NCI-H2029 (cell line): ENCODE measurements at regions not wholly inside any gene's neighbourhood (a gene's known extent, or its start where the extent isn't known, plus 50 kb on each side); places are given as distances from the start of the nearest gene placed in this dataset.
A peak's percentile ranks its signal among the peaks of the same experiment; 100 is the strongest.
"Not testable (repeated sequence)": the region's sequence is repeated elsewhere in the genome, so short reads cannot be mapped to it uniquely, and the experiment has no call there.

Experiments used
- DNase-seq: peaks from one replicate; lab custom pipeline; 2025; lab: John Stamatoyannopoulos, UW

DNA sequence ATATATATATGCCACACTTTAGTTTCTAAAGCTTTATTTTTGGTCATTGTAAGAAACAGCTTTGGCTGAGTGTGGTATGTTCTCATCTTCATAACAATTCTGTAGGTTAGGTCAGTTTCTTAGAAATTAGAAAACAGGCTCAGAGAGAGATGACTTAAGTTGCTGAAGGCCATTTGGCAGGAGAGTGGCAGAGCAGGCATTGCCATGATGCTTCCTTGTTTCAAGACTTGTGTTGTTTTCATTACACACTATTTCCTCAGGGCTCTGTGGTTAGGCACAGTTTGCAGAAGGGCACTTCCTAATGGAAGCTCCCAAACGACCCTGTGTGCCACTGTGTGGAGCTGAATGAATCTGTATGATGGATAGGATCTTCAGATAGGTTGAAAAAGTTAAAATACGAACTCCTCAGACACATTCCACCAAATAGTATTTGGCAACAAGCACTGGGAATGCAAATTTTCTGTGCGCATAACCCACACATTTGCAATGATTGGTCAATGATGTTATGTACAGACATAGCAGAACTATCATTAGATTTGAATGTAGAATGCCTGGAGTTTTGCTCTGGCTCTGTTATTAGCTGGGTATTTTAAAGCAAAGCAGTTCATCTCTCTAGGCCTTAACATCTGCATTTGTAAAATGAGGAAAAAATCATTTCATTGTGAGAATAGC lies 274.3 kb upstream of the HS3ST1 start:
- DNase-seq = no peak

DNA sequence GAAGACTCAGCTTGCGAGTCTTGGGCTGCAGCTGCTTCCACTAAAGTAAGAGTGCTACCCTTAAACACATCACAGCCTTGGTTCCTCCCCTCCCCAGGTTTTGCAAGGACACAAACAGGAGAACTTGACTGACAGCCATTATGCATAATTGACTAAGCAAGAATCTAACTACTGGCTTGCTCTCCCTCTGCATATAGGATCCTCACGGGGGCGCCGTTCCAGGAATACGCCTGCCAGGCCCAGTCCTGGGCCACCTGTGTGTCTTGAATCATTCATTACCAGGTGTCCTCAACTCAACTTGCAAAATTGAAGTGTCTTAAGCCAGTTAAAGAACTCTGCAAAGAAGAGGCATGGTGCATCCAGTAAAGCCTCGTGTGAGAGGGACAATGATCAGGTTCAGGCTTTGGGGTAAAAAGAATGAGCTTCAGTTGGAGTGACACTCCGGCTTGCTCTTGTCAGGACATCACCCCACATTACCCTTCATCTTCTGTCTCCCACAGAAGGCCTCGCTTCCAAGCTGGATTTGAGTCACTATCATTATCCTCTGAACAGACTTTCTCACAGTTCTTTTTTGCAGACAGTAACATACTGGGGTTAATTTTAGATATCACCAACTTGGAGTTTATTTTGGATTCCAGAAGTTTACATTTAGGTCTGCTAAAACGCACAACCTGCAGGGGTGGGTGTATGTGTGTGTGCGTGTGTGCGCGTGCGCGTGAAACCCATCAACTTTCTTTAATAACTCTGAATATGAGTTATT lies 273.5 kb upstream of the HS3ST1 start:
- DNase-seq = no peak

DNA sequence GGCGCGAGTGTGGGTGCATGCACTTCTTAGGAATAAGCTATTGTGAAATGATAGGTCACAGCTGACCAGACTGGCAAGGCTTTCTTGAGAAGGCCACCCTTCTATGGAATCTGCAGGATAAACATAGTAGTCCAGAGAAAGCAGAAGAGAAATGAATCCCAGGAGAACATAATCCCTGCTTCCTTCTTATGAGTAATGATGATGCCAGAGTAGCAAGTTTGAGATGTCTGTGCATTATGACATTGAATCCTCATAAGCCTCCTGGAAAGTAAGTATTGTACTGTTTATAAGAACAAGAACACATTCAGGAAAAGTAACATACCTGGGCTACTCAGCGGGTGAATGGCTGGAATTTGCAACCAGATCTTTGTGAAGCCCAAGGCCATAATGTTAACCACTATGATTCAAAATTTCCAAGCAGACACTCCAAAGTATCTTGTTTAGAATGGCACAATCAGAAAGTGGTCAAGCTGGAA lies 272.1 kb upstream of the HS3ST1 start:
- DNase-seq = no peak

DNA sequence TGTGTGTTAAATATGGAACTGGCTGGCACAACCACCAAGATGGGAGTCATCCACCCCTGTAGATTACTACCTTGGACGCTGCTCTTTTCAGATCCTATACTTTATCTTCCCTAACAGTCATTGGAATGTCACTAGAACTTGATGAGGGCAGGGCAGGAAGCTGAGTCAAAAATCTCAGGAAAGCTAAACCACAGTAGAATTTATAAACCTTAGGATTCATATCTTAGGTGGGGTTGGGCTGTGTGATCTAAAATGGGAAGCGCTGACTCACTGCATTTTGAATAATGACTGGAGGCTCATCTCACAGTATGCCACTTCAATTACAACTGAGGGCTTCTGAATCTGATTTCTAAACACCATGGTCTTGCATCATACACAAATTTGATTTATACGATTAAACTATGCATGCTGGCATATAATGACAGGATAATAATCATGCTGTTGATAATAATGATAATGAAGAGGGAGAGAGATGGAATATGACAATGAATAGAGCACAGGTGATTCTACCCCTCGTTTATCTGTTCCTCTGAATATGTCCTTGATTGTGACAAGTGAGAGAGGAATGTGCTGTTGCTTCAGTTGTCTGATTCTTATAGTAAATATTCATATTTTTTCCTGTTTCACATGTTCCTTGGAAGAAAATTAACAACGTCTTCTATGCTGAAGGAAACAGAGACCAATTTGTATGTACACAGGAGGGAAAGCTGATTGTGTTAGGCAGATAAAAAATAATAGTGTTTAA lies 270.3 kb upstream of the HS3ST1 start:
- no peak for DNase-seq

DNA sequence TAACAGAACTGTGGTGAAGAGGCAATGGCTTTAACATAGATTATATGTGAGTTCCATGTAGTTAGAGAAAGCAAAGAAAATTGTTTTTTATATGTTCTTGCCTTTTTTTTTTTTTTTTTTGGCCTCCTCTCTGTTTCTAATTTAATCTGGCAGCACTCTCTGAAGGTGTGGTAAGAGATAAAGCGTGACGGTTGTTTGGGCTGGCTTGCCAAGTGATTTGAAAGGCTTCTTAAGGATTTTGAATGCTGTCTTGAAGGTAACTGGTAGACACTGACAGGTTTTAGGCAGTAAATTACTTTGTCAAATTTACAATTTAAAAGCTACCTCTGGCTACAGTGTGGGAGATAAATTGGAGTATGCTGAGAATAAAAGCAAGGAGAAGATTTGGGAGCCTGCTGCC lies 269.3 kb upstream of the HS3ST1 start:
- no peak for DNase-seq

DNA sequence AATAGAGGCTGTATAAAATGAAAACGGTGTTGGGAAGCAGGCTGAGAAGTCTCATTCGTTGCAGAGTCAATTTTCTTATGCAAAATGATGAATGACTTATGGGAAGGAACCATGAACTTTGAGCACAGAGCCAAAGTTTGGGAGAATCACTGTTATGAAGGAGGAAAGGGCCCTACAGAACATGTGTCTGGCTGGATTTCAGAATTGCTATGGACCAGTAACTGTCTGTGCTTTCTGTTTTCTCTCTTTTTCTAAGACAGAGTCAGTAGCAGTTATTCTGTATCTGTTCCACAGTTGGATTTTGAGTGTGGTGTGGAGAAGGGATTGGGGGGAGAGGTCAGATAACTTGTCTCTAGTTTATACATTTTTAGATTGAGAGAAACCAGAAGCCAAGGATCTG lies 265.0 kb upstream of the HS3ST1 start:
- no peak for DNase-seq

DNA sequence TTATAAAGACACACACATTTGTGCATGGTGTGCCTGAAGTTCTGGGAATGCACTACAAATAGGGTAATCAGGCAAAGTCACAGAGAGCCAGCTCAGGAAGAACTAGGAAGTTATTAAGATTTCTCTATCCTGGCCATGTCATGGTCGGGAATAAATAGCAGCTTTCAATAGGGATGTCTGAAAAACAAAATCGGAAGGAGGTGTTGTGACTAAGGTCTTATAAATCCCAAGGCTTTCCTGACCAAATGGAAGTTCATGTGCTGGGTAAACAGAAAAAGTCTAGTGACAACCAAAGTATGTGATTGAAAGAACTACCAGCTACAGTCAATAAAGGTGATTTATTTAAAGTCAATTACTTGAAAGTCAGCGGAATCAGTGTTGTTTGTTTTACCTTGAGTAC lies 262.5 kb upstream of the HS3ST1 start:
- DNase-seq = no peak

DNA sequence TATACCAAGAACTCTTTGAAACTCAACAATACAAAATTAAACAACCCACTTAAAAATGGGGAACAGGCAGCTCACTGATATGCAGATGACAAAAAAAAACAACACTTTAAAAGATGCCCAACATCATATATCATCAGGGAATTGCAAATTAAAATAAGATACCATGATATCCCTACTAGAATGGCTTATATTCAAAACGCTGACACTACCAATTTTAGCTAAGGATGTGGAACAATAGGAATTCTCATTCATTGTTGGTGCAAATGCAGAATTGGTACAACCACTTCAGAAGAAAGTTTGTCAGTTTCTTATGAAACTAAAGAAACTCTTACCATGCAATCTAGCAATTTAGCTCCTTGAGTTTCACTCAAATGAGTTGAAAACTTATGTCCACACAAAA lies 259.0 kb upstream of the HS3ST1 start:
- DNase-seq = no peak

DNA sequence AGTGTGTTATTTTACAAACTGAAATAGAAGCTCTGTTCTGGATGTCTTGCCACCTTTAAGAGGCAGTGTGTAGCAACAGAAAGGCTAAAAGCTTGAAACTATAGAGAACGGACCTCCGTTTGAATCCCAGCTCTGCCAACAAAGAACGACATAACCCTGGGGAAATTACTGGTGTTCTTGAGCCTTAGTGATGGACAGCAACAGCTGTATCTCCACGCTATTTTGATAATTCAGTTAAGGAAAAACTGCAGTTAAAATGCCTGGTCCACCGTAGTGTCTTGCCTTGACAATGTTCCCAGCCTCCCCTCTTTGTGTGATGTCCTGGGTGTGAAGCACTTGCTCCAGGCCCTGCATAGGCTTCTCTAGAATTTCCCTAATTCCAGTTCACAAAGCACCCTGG lies 256.8 kb upstream of the HS3ST1 start:
- DNase-seq = no peak

DNA sequence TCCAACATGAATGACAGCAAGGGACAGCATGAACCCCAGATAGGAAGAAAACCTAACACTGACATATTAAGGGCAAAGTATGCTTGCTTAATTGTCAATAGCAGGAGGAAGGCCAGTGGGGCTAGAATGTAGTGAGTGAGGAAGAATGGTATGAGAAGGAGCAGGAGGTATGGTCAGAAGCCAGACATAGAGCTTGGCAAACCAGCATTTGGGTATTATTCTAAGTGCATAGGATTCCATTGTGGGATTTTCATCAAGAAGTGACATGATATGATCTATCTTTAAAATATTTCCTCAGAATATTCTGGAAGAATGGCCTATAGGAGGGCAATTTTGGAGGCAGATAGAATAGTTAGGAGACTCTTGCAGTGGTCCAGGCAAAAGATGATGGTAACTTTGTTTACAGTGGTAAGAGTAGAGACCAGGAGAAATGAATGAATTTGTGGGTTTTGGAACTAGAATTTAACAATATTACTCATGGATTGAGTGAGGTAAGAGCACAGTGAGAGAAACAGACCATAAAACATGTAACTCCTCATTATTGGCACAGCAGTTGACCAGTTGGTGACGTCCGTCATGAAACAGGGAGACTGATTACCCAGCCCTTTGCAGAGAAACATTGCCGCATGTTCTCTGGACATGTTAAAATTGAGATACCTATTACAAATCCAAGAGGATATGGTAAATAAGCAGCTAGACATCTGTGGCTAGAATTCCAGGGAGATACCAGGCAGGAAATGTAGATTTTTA lies 246.5 kb upstream of the HS3ST1 start:
- DNase-seq = no peak

DNA sequence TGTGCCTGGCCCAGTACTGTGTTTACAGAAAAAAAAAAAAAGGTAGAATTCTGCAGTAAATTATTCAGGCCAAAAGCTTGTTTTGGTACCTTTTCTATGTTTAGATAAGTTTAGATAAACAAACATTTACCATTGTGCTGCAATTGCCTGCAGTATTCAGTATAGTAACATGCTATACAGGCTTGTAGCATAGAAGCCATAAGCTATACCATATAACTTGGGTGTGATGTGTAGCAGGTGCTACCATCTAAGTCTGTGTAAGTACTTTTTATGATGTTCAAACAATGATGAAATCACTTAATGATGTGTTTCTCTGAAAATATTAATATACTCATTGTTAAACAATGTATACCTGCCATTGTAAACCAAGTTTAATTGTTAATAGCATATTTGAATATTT lies 241.6 kb upstream of the HS3ST1 start:
- DNase-seq = no peak

DNA sequence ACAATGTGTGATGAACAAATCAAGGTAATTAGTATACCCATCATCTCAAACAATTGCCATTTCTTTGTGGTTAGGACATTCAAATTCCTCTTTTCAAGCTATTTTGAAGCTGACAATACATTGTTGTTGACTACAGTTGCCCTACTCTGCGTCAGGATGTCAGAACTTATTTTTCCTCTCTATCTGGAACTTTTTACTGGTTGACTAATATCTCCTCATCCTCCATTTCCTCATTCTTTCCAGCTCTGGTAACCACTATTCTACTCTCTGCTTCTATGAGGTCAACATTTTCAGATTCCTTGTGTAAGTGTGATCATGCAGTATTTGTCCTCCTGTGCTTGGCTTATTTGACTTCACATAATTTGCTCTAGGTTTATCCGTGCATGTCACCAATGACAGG lies 240.5 kb upstream of the HS3ST1 start:
- no peak for DNase-seq

DNA sequence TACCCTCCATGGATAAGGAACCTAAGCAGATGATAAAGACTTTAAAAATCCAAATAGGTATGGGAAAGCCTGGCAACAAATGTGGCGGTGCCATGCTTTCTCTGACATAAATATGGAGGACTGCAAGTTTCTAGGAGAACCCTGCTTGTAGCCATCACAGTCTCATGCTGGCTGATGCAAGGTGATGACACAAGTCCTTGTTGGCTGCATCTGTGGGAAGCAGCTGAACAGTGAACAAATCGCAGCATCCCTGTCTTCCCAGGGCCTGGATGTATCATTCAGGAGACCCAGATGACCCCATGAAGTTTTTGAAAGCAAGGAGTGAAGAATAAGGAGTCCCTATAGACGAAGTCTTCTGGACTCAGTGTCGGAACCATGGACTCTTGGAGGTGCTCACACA lies 234.4 kb upstream of the HS3ST1 start:
- no peak for DNase-seq

DNA sequence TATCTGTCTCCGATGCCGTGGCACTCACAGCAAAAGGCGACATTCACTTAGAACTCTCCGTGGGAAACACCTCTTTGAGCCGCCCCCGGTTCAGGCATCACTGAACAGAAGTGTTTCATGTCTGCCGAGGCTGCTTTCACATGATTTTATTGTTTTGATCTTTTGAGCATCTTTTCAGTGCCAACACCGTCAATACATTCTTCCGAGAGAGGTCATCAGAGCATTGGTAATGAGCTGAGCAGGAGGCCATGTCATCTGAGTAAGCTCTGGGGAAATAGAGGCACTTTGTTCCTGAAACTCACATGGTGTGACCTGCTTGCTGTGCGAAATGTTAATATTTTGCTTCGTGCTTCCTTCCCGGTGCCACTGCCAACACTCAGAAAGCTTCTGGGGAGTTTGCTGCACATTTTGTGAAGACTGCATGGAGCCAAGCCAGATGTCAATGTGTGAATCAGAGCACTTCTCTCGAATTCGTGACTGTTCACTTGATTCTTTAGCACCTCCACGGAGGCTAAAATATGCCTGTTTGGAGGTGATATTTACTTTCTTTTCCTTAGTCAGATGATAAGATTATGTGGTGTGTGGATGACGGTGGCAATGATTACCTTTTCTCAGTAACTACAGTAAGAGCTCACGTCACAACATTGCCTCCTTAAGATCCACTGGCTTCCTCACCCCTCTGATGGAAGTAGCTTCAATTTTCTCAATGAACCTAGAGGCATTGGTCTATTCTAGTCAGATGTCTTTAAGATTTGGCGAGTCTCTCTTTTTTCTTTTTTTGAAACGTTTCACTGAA lies 222.3 kb upstream of the HS3ST1 start:
- no peak for DNase-seq

DNA sequence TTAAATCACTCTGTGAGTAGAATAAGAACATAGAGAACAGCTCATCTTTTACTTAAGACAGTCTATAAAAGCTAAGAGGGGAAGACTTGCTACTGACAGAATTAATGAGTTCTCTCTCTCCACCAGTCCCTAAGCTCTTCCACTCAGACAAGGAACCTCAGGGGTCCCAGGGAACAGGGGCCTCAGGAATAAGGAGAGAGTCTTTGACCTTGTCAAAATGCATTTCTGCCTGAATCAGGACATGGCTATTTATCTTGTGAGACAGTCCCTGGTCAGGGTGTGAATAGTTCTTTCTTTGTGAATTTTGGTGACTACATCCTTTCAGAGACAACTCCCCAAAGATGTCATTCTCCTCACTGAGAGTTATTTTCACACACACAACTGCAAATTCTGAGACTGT lies 218.7 kb upstream of the HS3ST1 start:
- DNase-seq = no peak

DNA sequence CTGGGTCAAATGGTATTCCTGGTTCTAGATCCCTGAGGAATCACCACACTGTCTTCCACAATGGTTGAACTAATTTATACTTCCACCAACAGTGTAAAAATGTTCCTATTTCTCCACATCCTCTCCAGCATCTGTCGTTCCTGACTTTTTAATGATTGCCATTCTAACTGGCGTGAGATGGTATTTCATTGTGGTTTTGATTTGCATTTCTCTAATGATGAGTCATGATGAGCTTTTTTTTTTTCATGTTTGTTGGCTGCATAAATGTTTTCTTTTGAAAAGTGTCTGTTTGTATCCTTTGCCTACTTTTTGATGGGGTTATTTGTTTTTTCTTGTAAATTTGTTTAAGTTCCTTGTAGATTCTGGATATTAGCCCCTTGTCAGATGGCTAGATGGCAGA lies 214.4 kb upstream of the HS3ST1 start:
- DNase-seq = not testable (repeated sequence)

DNA sequence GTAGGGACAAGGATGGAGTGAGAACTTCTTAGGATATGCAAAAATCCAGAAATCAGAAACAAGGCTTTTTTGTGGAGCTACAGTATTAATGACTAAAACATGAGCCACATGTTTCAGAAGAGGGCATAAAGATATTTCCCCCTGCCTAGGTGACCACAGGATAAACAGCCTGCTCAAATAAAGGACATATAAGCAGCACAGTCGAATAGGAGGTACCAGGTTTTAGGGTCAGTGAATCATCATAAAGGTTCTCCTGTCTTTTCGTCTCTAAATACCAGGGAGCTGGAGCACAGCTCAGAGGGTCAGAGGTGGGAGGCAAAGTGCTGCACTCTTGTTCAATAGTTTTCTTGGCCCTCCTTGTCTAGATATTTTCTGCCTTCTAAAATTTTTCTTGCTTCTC lies 211.9 kb upstream of the HS3ST1 start:
- DNase-seq = no peak

DNA sequence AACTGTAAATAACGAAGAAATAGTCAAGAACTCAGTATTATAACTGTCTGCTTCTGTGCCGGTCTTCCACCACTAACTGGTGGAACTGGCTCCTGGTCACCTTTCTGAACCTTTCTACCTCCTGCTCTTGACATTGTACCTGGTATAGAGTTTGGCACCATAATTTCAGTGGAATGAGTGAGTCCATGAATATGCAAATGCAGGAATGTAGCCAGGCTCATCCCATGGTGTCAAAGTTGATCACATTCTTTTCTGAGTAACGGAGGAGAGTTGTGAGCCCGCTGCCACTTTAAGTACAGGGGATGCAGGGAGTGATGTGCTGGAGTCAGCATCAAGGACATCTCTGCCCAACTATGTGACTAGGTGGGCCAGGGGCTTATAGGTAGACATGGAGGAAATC lies 207.9 kb upstream of the HS3ST1 start:
- no peak for DNase-seq

DNA sequence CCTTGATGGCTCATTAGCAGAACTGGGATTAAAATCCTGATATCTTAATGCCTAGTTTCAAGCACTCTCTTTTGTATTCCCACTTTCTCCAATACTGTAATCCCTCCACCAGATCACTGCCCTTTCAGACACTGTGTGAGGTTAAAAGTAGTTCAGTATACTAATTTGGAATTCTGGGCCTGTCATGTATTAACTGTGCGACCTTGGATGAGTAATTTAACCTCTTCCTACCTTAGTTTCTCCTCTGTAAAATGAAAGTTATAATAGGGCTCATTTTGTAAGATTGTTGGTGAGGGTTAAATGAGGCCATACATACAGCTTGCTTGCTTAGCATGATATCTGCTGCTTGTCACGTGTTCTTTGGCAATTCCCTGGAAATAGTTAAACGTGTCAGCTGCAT lies 207.3 kb upstream of the HS3ST1 start:
- no peak for DNase-seq

DNA sequence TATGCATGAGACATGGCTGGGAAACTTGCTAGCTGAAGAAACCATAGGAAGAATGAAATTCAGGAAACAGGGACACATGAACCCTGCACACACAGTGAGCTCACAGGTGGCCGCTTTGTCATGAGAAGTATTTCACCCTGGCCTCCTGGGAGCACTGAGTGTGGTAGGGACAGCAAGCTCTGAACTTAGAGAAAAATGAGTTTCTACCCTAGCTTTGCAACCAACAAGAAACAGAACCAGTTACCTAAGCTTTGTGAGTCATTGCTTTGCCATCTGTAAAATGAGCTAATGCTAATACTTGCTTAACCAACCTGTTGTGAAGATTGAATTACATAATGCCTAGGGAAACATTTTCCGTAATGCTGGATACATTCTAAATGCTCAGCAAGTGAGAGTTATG lies 206.6 kb upstream of the HS3ST1 start:
- DNase-seq = peak; percentile 44

DNA sequence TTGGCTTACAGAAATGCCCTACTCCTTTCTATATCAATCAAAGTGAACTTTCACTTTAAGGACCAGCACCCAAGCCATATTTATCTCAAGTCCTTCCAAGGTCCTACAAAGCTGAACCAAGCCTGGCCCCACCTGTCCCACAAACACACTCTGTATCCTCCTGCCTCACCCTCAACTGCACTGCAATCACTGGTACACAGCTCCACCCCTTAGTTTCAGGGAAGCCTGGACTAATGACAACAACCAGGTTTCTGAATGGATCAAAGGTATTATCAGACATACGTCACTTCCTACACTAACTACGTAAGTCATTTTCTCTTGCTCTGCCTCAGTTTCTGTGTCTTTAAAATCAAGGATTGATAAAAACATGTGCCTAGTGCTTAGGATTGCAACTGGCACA lies 205.6 kb upstream of the HS3ST1 start:
- no peak for DNase-seq

DNA sequence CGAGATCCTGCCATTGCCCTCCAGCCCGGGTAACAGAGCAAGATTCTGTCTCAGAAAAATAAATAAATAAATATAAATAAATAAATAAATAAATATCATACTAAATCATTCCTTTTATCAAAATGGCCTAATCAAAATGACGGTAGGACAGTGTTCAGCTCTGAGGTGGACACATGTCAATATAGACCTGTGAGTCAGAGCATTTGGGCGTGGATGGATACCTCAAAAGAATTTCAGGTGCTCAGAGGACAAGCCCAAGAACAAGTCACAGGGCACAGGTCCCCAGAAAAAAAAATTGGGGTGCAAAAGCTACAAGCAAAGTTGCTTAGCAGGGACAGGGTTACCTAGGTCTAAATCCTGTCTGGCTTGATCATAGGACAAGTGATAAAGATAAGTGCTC lies 204.7 kb upstream of the HS3ST1 start:
- DNase-seq = no peak
